Kidney (tissue), 13 donors: ENCODE measurements at regions not wholly inside any gene's neighbourhood (a gene's known extent, or its start where the extent isn't known, plus 50 kb on each side); places are given as distances from the start of the nearest gene placed in this dataset.

Source experiments
- DNase-seq, 5 donors: peaks; one replicate each; pipeline ENCODE4 v3.0.0-alpha.2; 2013 to 2020
- FAIRE-seq: peaks from 2 replicates; lab custom pipeline; 2012; peaks lifted over from hg19 to GRCh38; lab: Jason Lieb, UNC
- H3K27ac ChIP-seq, 2 donors: one replicate each; pipeline ENCODE4 v1.7.0; 2013; ENCODE audit warnings: low read depth in 2 of 2, low read length in 2 of 2, inconsistent platforms in 1 of 2
- H3K27me3 ChIP-seq: one replicate; pipeline ENCODE4 v1.7.1; 2013; ENCODE audit warnings: low read length, inconsistent platforms; ENCODE audit not compliant: control insufficient read depth, insufficient read depth
- H3K36me3 ChIP-seq, 3 donors: one replicate each; pipeline versions ENCODE4 v1.7.0 to v1.7.1; 2013; ENCODE audit warnings: low read length in 3 of 3, control low read depth in 1 of 3, inconsistent platforms in 1 of 3; ENCODE audit not compliant: insufficient read depth in 3 of 3, control insufficient read depth in 2 of 3
- H3K4me1 ChIP-seq, 3 donors: one replicate each; pipeline versions ENCODE4 v1.7.0 to v1.7.1; 2013; ENCODE audit warnings: low read length in 3 of 3, inconsistent platforms in 1 of 3, low read depth in 1 of 3; ENCODE audit not compliant: control insufficient read depth in 2 of 3, insufficient read depth in 2 of 3
- H3K4me3 ChIP-seq, 3 donors: one replicate each; pipeline versions ENCODE4 v1.7.0 to v1.8.1; 2013; ENCODE audit warnings: low read length in 3 of 3, control low read depth in 1 of 3, inconsistent platforms in 1 of 3
- H3K9ac ChIP-seq, 3 donors: one replicate each; pipeline versions ENCODE4 v1.7.0 to v1.7.1; 2013; ENCODE audit warnings: low read length in 3 of 3, control low read depth in 1 of 3, inconsistent platforms in 1 of 3
- H3K9me3 ChIP-seq, 3 donors: one replicate each; pipeline versions ENCODE4 v1.7.0 to v1.7.1; 2013; ENCODE audit warnings: low read length in 3 of 3, control low read depth in 1 of 3, inconsistent platforms in 1 of 3; ENCODE audit not compliant: control insufficient read depth in 2 of 3, insufficient read depth in 1 of 3
- CTCF ChIP-seq: IDR thresholded peaks from 3 replicates; pipeline ENCODE4 v1.5.1; 2012; ENCODE audit warnings: mild to moderate bottlenecking, moderate library complexity, borderline replicate concordance; ENCODE audit not compliant: insufficient read depth; ENCODE audit errors: extremely low read depth
- intact Hi-C: fragments of 100-400 bp; cut with DNase I; formaldehyde crosslinking; loops from one replicate; pipeline ENCODE4 v1.11.1; 2022
- donor health status: control.
- donor health status: control.
- donor health status: control.
- donor health status: control.
- donor health status: control.
- donor health status: DM: yes; HTN: yes; CAD: no.
- donor health status: Normal renal cell carcinoma (clear cell type).

- Histone ChIP-seq H3K9me3 (no peaks in the 10 kb centered on the region), H3K9ac (no peak overlapping the region), H3K4me1 (no peaks in the 10 kb centered on the region), H3K27ac (no peak overlapping the region), H3K4me3 (no peak overlapping the region), H3K36me3 (no peaks in the 10 kb centered on the region), H3K27me3 (no peaks in the 10 kb centered on the region)
- intact Hi-C loops = no loop called here
- DNase-seq (no peak), FAIRE-seq (no peak)
- TF ChIP-seq CTCF = no peak
These were observed 253.1 kb upstream of the CACNA2D1 start for GRCh38 chr7:82696631-82697030.

DNA sequence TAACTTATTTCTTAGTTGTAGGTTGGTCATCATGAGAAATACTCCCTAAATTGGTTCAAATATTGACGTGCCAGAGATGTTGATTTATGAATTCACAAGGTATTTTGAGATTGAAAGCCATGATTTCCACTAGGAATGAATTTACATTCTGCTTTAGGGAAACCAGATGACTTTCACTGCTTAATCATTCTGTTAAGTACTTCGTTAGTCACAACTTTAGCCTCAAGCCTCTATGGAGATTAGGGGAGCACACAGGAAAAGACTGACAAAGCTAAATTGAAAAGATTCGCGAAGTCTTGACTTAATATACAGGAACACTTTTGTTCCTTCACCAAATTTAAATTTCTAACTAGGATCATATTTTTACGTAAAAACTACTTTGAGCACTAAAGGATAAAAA lies 250.4 kb upstream of the CACNA2D1 start:
- no peaks in the 10 kb centered on the region for H3K9me3 ChIP-seq
- no peak overlapping the region for H3K27ac ChIP-seq
- no peak for FAIRE-seq
- H3K9ac ChIP-seq = no peak overlapping the region
- no peaks in the 10 kb centered on the region for H3K36me3 ChIP-seq
- no peaks in the 10 kb centered on the region for H3K4me1 ChIP-seq
- intact Hi-C loops = no loop called here
- no peak overlapping the region for H3K4me3 ChIP-seq
- no peak for TF ChIP-seq CTCF
- no peaks in the 10 kb centered on the region for H3K27me3 ChIP-seq
- no peak for DNase-seq

GRCh38 chr7:82690929-82691328 lies 247.4 kb upstream of the CACNA2D1 start:
- Histone ChIP-seq H3K36me3 (no peaks in the 10 kb centered on the region), H3K4me1 (no peaks in the 10 kb centered on the region), H3K27me3 (no peaks in the 10 kb centered on the region), H3K9ac (no peak overlapping the region), H3K4me3 (no peak overlapping the region), H3K27ac (no peak overlapping the region), H3K9me3 (no peaks in the 10 kb centered on the region)
- intact Hi-C loops = no loop called here
- no peak for FAIRE-seq
- no peak for TF ChIP-seq CTCF
- DNase-seq = no peak

- TF ChIP-seq CTCF = no peak
- no peak for FAIRE-seq
- Histone ChIP-seq H3K9me3 (no peaks in the 10 kb centered on the region), H3K4me3 (no peak overlapping the region), H3K9ac (no peak overlapping the region), H3K4me1 (no peaks in the 10 kb centered on the region), H3K27me3 (no peaks in the 10 kb centered on the region), H3K27ac (no peak overlapping the region), H3K36me3 (no peaks in the 10 kb centered on the region)
- DNase-seq = no peak
- intact Hi-C loops = no loop called here
These were observed 241.6 kb upstream of the CACNA2D1 start for GRCh38 chr7:82685214-82685613.
